ENCODE measurements at regions not wholly inside any gene's neighbourhood (a gene's known extent, or its start where the extent isn't known, plus 50 kb on each side); places are given as distances from the start of the nearest gene placed in this dataset.

- in situ Hi-C loops (cut with MboI; ENCODE audit: low pct_unique_long_range_greater_than_20kb in 2 of 9, low sequenced_read_pairs in 9 of 9, unreplicated experiment in 9 of 9): no loop called here
- no peak overlapping the region for H3K4me3 ChIP-seq
- WGBS, 10 experiments: 83 to 100% (median 94%) methylated on average over 1 to 5 of the region's 5 CpGs; no CpG with 5 or more reads in 2 of the 10 experiments
- no peaks in the 10 kb centered on the region for H3K4me1 ChIP-seq (replicated peaks in 1 of 2)
- ATAC-seq (replicated peaks in 6 of 8): no peak
- no peak overlapping the region for H3K27ac ChIP-seq
Measured at GRCh38 chr6:14738933-14739332, 506.9 kb upstream of the JARID2 start.

GRCh38 chr6:14739827-14740226 lies 506.0 kb upstream of the JARID2 start:
- peak in 1 of 8 experiments; percentile 79 for ATAC-seq (replicated peaks in 6 of 8)
- in situ Hi-C loops (cut with MboI; ENCODE audit: low pct_unique_long_range_greater_than_20kb in 2 of 9, low sequenced_read_pairs in 9 of 9, unreplicated experiment in 9 of 9): no loop called here
- Histone ChIP-seq H3K4me3 (no peak overlapping the region), H3K27ac (no peak overlapping the region), H3K4me1 (replicated peaks in 1 of 2) (no peaks in the 10 kb centered on the region)
- WGBS, 10 experiments: 30 to 100% (median 92%) methylated on average over 2 to 3 of the region's 7 CpGs; no CpG with 5 or more reads in 2 of the 10 experiments

- H3K4me3 ChIP-seq: no peak overlapping the region
- in situ Hi-C loops (cut with MboI; ENCODE audit: low pct_unique_long_range_greater_than_20kb in 2 of 9, low sequenced_read_pairs in 9 of 9, unreplicated experiment in 9 of 9): no loop called here
- WGBS, 10 experiments: 60 to 100% (median 100%) methylated on average over 1 to 2 of the region's 2 CpGs; no CpG with 5 or more reads in 3 of the 10 experiments
- H3K27ac ChIP-seq: no peak overlapping the region
- ATAC-seq (replicated peaks in 6 of 8): no peak
- no peaks in the 10 kb centered on the region for H3K4me1 ChIP-seq (replicated peaks in 1 of 2)
Measured at GRCh38 chr6:14742171-14742570, 503.7 kb upstream of the JARID2 start.

- ATAC-seq (replicated peaks in 6 of 8): no peak
- Histone ChIP-seq H3K27ac (no peak overlapping the region), H3K4me1 (replicated peaks in 1 of 2) (no peaks in the 10 kb centered on the region), H3K4me3 (no peak overlapping the region)
- in situ Hi-C loops (cut with MboI; ENCODE audit: low pct_unique_long_range_greater_than_20kb in 2 of 9, low sequenced_read_pairs in 9 of 9, unreplicated experiment in 9 of 9): no loop called here
- WGBS, 10 experiments: 86 to 100% (median 92%) methylated on average over 1 to 5 of the region's 5 CpGs; no CpG with 5 or more reads in 3 of the 10 experiments
Measured at GRCh38 chr6:14742680-14743079, 503.2 kb upstream of the JARID2 start.

GRCh38 chr6:14743144-14743473 lies 502.8 kb upstream of the JARID2 start:
- in situ Hi-C loops (cut with MboI; ENCODE audit: low pct_unique_long_range_greater_than_20kb in 2 of 9, low sequenced_read_pairs in 9 of 9, unreplicated experiment in 9 of 9): no loop called here
- WGBS, 10 experiments: 0 to 100% (median 86%) methylated on average over 1 to 2 of the region's 2 CpGs; no CpG with 5 or more reads in 5 of the 10 experiments
- Histone ChIP-seq H3K4me1 (replicated peaks in 1 of 2) (no peaks in the 10 kb centered on the region), H3K4me3 (no peak overlapping the region), H3K27ac (no peak overlapping the region)
- ATAC-seq (replicated peaks in 6 of 8): no peak

- in situ Hi-C loops (cut with MboI; ENCODE audit: low pct_unique_long_range_greater_than_20kb in 2 of 9, low sequenced_read_pairs in 9 of 9, unreplicated experiment in 9 of 9): no loop called here
- no peak overlapping the region for H3K27ac ChIP-seq
- H3K4me1 ChIP-seq (replicated peaks in 1 of 2): no peaks in the 10 kb centered on the region
- WGBS, 10 experiments: 0 to 89% (median 78%) methylated on average over 2 to 7 of the region's 7 CpGs
- H3K4me3 ChIP-seq: no peak overlapping the region
- peak; percentile 88 to 99 (median 92) for ATAC-seq (replicated peaks in 6 of 8)
Measured at GRCh38 chr6:14743474-14744211, 502.2 kb upstream of the JARID2 start.

GRCh38 chr6:14744212-14744556 lies 501.7 kb upstream of the JARID2 start:
- WGBS, 10 experiments: 0 to 100% (median 89%) methylated on average over 1 to 3 of the region's 3 CpGs; no CpG with 5 or more reads in 3 of the 10 experiments
- H3K4me1 ChIP-seq (replicated peaks in 1 of 2): no peaks in the 10 kb centered on the region

GRCh38 chr6:14746139-14746837 lies 499.6 kb upstream of the JARID2 start:
- Histone ChIP-seq H3K27ac (no peak overlapping the region), H3K4me3 (no peak overlapping the region), H3K4me1 (replicated peaks in 1 of 2) (peaks cover 0 to 11% of the 10 kb centered on the region in 2 donors)
- in situ Hi-C loops (cut with MboI; ENCODE audit: low pct_unique_long_range_greater_than_20kb in 2 of 9, low sequenced_read_pairs in 9 of 9, unreplicated experiment in 9 of 9): no loop called here
- ATAC-seq (replicated peaks in 6 of 8): no peak
- 70 to 100% (median 95%) methylated on average over 1 to 2 of the region's 2 CpGs; no CpG with 5 or more reads in 2 of the 10 experiments for WGBS, 10 experiments

More at GRCh38 chr6:14744212-14744556, 501.7 kb upstream of the JARID2 start:
- no peak for ATAC-seq (replicated peaks in 6 of 8)
- Histone ChIP-seq H3K27ac (no peak overlapping the region), H3K4me3 (no peak overlapping the region)
- in situ Hi-C loops (cut with MboI; ENCODE audit: low pct_unique_long_range_greater_than_20kb in 2 of 9, low sequenced_read_pairs in 9 of 9, unreplicated experiment in 9 of 9): no loop called here

- in situ Hi-C loops (cut with MboI; ENCODE audit: low pct_unique_long_range_greater_than_20kb in 2 of 9, low sequenced_read_pairs in 9 of 9, unreplicated experiment in 9 of 9): no loop called here
- WGBS, 10 experiments: 67 to 100% (median 83%) methylated on average over 1 to 3 of the region's 3 CpGs; no CpG with 5 or more reads in 1 of the 10 experiments
- no peak overlapping the region for H3K4me3 ChIP-seq
- H3K27ac ChIP-seq: no peak overlapping the region
- ATAC-seq (replicated peaks in 6 of 8): no peak
- H3K4me1 ChIP-seq (replicated peaks in 1 of 2): peaks cover 0 to 11% of the 10 kb centered on the region in 2 donors
Measured at GRCh38 chr6:14747881-14748520, 497.9 kb upstream of the JARID2 start.

- peaks cover 0 to 11% of the 10 kb centered on the region in 2 donors for H3K4me1 ChIP-seq (replicated peaks in 1 of 2)
- 67 to 100% (median 94%) methylated on average over 1 to 4 of the region's 4 CpGs; no CpG with 5 or more reads in 3 of the 10 experiments for WGBS, 10 experiments
- no peak overlapping the region for H3K27ac ChIP-seq
- ATAC-seq (replicated peaks in 6 of 8): no peak
- in situ Hi-C loops (cut with MboI; ENCODE audit: low pct_unique_long_range_greater_than_20kb in 2 of 9, low sequenced_read_pairs in 9 of 9, unreplicated experiment in 9 of 9): no loop called here
- H3K4me3 ChIP-seq: no peak overlapping the region
Measured at GRCh38 chr6:14748679-14749078, 497.2 kb upstream of the JARID2 start.

- WGBS, 10 experiments: 39 to 94% (median 74%) methylated on average over 2 to 6 of the region's 6 CpGs
- Histone ChIP-seq H3K4me1 (replicated peaks in 1 of 2) (peaks cover 0 to 11% of the 10 kb centered on the region in 2 donors), H3K4me3 (no peak overlapping the region), H3K27ac (no peak overlapping the region)
- peak in 2 of 8 experiments; percentile 68 to 97 for ATAC-seq (replicated peaks in 6 of 8)
- in situ Hi-C loops (cut with MboI; ENCODE audit: low pct_unique_long_range_greater_than_20kb in 2 of 9, low sequenced_read_pairs in 9 of 9, unreplicated experiment in 9 of 9): no loop called here
Measured at GRCh38 chr6:14750059-14750661, 495.7 kb upstream of the JARID2 start.

GRCh38 chr6:14751645-14752175 lies 494.2 kb upstream of the JARID2 start:
- peaks cover 0 to 11% of the 10 kb centered on the region in 2 donors for H3K4me1 ChIP-seq (replicated peaks in 1 of 2)
- no peak overlapping the region for H3K4me3 ChIP-seq
- peak in 1 of 8 experiments; percentile 31 for ATAC-seq (replicated peaks in 6 of 8)
- H3K27ac ChIP-seq: no peak overlapping the region
- WGBS, 10 experiments: 23 to 96% (median 73%) methylated on average over 3 to 7 of the region's 7 CpGs
- in situ Hi-C loops (cut with MboI; ENCODE audit: low pct_unique_long_range_greater_than_20kb in 2 of 9, low sequenced_read_pairs in 9 of 9, unreplicated experiment in 9 of 9): no loop called here

Data from motor neuron (in vitro differentiated cells).